IPS-NIHi7 (cell line): ENCODE measurements at regions not wholly inside any gene's neighbourhood (a gene's known extent, or its start where the extent isn't known, plus 50 kb on each side); places are given as distances from the start of the nearest gene placed in this dataset.

Experiments used
- DNase-seq: peaks from one replicate; pipeline ENCODE4 v3.0.0; 2012; ENCODE audit warnings: mixed read lengths; ENCODE audit errors: extremely low spot score

GRCh38 chr5:160957312-160957861, 105.4 kb upstream of the ATP10B start:
- no peak for DNase-seq

- no peak for DNase-seq
Observed at GRCh38 chr5:160956051-160956450, 104.0 kb upstream of the ATP10B start.

- DNase-seq, result no peak
Observed at GRCh38 chr5:160950311-160950710, 98.3 kb upstream of the ATP10B start.

GRCh38 chr5:160940725-160941124, 88.7 kb upstream of the ATP10B start:
- DNase-seq, result no peak

- DNase-seq, result no peak
Observed at GRCh38 chr5:160938532-160938931, 86.5 kb upstream of the ATP10B start.

- DNase-seq, result no peak
Observed at GRCh38 chr5:160937570-160937969, 85.6 kb upstream of the ATP10B start.

- DNase-seq, result no peak
Observed at GRCh38 chr5:160935776-160936175, 83.8 kb upstream of the ATP10B start.

- no peak for DNase-seq
Observed at GRCh38 chr5:160931283-160931682, 79.3 kb upstream of the ATP10B start.

- peak; percentile 77 for DNase-seq
Observed at GRCh38 chr5:160930406-160930805, 78.4 kb upstream of the ATP10B start.

- DNase-seq, result no peak
Observed at GRCh38 chr5:160929906-160930305, 77.9 kb upstream of the ATP10B start.

GRCh38 chr5:160929360-160929759, 77.3 kb upstream of the ATP10B start:
- DNase-seq, result peak; percentile 28

GRCh38 chr5:160926428-160926827, 74.4 kb upstream of the ATP10B start:
- DNase-seq, result no peak

- no peak for DNase-seq
Observed at GRCh38 chr5:160925281-160925680, 73.3 kb upstream of the ATP10B start.

GRCh38 chr5:160923936-160924710, 72.1 kb upstream of the ATP10B start:
- peak; percentile 66 for DNase-seq

GRCh38 chr5:160923411-160923810, 71.4 kb upstream of the ATP10B start:
- no peak for DNase-seq

- DNase-seq, result no peak
Observed at GRCh38 chr5:160922311-160922710, 70.3 kb upstream of the ATP10B start.

- no peak for DNase-seq
Observed at GRCh38 chr5:160921423-160922285, 69.6 kb upstream of the ATP10B start.

GRCh38 chr5:160919626-160920025, 67.6 kb upstream of the ATP10B start:
- no peak for DNase-seq

- DNase-seq, result no peak
Observed at GRCh38 chr5:160918386-160918785, 66.4 kb upstream of the ATP10B start.

- no peak for DNase-seq
Observed at GRCh38 chr5:160906090-160906489, 54.1 kb upstream of the ATP10B start.

GRCh38 chr5:160905285-160905684, 53.3 kb upstream of the ATP10B start:
- no peak for DNase-seq

- no peak for DNase-seq
Observed at GRCh38 chr5:160904591-160904990, 52.6 kb upstream of the ATP10B start.

GRCh38 chr5:160903551-160903950, 51.5 kb upstream of the ATP10B start:
- DNase-seq, result no peak
